Head of caudate nucleus (tissue), 42 donors: ENCODE measurements at regions not wholly inside any gene's neighbourhood (a gene's known extent, or its start where the extent isn't known, plus 50 kb on each side); places are given as distances from the start of the nearest gene placed in this dataset.

Experiments
- DNase-seq, 42 donors: peaks; one replicate each; pipeline versions ENCODE4 v3.0.0 to v3.0.0-alpha.2; 2020 to 2021; ENCODE audit warnings: mixed read lengths in 7 of 42
- intact Hi-C: fragments of 100-400 bp; cut with DNase I; formaldehyde crosslinking; loops from one replicate; pipeline ENCODE4 v1.15.0; 2022

DNA sequence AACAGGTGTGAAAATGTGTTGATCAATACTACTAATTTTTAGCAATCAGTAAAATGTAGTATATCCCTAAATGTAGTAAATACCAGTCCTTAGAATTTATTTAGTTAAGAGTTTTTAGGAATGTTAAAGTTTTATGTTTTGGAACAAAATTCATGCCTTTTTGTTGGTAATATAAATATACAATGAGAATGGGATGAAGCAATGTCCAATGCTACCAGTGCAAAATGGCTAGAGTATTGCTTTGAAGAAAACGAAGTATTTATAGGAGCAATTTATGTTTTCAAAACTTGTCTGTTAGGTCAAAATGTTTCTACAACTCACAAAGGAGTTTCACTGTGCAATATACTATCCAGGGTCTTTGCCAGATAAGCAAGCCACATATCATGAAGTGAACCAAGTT, 851.5 kb downstream of the PCDH18 start:
- no peak for DNase-seq
- intact Hi-C loops: no loop called here

DNA sequence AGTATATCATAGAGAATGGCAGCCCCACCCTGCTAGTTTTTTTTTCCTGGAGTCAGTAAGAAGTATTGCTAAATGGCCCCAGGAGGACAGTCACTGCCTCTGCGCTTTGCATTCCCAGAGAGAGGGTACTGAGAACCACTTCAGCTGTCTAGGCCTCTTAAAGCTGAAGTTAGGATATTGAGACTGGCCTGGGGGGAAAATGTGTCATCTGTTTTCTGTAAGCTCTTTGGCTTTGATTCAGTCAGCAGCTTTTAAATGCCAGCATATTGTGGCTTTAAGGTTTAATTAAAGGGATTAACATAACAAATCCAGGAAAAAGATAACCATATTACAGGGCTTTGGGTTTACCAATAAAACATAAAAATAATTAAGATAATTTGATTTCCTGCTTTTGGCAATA, 852.0 kb downstream of the PCDH18 start:
- intact Hi-C loops: no loop called here
- DNase-seq: no peak

DNA sequence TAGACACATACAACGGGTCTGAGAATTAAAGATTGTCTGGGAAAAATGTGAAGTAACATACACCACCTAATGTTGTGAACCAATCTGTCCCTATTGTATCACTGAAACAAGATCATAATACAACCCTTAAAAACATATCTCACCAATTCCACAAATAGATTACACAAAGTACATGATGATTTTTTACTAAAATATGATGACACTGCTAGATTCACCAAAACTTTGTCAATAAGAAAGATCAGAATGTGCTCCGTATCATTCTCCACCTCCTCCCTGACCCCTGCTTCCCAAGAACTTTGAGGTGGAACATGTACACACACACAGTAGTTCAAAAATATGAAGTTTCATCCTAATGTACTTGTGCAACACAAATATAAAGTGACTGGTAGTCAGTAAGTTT, 862.0 kb downstream of the PCDH18 start:
- intact Hi-C loops: no loop called here
- DNase-seq: no peak

DNA sequence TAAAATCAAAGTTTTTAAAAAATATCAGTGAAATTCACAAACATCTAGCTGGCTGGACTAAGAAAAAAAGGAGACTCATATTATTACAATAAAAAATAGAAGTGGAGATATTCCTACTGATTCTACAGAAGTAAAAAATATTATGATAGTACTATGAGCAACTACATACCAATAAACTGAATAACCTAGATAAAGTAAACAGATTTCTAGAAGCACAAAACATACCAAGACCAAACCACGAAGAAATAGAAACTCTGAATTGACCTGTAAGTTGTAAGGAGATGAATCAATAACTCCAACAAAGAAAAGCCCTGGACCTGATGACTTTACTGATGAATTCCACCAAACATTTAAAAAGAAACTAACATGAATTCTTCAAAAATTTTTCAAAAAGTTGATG, 867.3 kb downstream of the PCDH18 start:
- no peak for DNase-seq
- intact Hi-C loops: no loop called here

DNA sequence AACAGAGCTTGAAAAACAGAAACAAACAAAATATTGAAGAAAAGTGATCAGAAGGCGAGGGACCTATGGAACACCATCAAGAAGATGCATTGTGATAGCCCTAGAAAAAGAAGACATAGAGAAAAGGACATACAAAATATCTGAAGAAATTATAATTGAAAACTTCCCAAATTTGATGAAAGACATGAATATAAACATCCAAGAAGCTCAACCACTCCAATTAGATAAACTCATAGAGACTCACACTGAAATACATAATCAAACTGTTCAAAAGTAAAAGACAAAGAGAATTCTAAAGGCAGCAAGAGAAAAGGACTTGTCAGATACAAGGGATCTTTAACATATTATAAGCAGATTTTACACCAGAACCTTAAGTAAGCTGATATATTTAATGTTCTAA, 869.8 kb downstream of the PCDH18 start:
- no peak for DNase-seq
- intact Hi-C loops: no loop called here

DNA sequence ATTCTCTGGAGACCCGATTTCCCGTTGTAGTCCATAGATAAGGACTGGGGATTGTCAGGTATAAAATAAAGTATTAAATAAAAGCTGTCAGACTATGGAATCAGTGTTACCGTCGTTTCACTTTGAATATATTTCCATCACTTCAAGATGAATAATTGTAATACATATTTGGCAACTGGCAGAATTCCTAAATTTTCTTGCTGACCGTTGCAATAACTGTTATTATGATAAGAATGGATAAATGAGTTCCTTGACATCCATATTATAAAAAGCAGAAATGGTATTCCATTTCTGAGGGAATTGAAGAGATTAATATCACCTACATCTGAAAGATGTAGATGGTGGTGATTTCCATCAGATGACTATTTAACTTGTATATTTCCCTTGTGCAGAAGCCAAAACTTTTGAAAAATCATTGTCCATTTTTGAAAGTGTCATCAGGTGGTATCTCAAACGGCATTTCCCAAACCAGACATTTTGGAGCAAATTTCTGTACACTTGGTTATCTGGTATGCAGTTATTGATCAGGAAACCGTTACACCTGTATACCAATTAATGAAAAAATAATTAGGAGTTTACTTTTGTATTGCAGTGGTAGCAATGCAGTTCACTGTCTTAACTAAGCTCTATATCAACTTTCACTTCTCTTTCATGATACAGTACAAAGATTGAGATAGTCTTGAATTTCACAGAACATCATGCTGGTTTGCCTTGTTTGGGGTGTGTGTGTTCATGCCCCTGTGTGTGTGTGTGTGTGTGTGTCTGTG, 878.5 kb downstream of the PCDH18 start:
- intact Hi-C loops: no loop called here
- no peak for DNase-seq

DNA sequence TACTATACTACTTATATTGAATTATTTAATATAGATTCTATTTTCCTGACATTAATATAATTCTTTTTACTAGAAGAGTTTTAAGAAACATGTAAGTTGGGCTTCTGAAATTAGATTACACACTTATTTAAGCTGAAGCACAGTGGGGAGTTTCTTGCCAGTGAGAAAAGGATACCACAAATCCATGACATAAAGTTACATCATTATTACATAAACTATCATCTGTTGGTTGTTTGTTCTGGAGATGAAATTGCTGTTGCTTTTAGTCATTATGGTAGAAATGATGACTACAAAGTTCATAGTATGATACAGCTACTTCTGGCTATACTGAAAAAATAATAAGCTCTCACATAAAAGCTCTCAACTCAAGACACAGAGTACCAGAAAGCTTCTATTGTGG, 880.4 kb downstream of the PCDH18 start:
- intact Hi-C loops: no loop called here
- DNase-seq: no peak

DNA sequence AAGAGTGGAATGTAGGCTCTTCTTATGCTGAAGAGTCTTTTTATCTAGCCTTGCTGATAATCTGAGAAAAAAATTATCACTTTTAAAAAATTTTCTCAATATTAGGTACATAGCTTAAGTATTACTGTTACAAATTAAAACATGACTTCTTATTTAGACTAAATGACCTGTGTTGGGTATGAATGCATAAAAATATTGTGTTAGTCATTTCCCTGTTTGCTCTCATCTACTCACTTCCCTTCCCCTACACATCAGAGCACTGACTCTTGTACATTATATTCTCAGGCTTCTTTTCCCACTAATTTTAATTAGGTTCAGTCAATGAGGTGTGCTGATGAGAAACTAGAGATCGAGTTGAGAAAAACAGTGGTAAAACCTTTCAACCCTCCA, 881.0 kb downstream of the PCDH18 start:
- no peak for DNase-seq
- intact Hi-C loops: no loop called here

DNA sequence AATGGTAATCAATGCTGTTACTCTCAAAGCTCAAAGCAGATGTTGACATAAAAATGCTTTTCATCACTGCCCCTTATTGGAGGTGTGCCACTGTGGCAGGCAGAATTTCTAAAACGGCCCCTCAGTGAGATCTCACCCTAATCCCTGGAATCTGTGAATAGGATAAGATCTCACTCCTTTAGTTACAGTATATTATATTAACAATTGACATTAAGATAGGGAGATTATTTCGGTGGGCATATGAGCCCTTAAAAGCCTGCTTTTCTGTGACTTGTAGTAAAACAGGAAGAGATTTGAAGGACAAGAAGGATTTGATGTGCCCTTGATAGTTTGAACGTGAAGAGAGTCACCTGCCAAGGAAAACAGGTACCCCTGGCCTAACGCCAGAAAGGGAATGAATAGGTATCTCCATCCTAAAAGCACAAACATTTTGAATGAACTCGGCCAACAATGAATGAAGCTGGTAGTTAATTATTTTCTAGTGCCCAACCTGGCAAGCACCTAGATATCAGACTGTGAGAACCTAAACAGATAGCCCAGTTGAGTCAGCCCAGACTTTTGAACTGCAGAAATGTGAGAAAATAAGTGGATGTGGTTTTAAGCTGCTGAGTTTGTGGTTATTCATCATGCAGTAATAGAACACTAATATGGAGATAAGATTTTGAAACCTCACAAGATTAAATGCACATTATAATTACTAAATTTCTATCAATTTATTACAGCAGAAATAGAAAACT, 881.6 kb downstream of the PCDH18 start:
- intact Hi-C loops: no loop called here
- no peak for DNase-seq

DNA sequence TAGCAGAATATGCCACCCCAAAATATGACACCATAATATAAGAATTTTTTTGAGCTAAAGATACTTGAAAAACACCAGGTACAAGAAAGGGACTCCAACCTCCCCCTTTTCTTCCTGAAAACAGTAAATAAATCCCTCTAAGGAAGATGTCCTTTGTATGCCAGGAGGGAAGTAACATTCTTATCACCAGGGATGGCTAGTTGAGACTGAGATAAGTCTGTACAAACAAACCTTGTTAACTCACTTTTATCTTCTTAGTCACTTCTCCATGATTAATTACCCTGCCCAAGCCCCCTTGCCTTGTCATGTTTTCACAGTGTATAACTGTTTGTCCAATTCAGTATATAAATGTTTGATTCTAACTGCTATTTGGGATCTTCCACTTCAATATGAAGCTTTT, 888.0 kb downstream of the PCDH18 start:
- intact Hi-C loops: no loop called here
- no peak for DNase-seq

DNA sequence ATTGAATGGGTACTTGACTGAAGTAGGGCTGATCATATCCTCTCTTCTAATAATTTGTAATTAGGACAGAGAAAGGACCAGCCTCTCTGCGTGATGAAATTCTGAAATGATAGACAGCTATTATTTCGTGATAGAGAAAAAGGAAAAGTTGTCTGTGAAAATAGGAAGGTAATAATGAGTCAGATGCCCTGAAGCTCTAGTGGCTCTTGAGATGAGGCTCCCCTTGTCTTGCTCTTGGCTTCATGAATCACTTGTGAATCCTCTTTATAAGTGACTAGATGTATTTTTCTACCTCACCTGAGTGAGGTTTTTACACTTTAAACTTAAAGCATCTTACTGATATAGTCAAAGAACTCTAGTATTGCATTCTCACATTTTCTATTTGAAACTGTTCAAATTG, 888.9 kb downstream of the PCDH18 start:
- no peak for DNase-seq
- intact Hi-C loops: no loop called here

DNA sequence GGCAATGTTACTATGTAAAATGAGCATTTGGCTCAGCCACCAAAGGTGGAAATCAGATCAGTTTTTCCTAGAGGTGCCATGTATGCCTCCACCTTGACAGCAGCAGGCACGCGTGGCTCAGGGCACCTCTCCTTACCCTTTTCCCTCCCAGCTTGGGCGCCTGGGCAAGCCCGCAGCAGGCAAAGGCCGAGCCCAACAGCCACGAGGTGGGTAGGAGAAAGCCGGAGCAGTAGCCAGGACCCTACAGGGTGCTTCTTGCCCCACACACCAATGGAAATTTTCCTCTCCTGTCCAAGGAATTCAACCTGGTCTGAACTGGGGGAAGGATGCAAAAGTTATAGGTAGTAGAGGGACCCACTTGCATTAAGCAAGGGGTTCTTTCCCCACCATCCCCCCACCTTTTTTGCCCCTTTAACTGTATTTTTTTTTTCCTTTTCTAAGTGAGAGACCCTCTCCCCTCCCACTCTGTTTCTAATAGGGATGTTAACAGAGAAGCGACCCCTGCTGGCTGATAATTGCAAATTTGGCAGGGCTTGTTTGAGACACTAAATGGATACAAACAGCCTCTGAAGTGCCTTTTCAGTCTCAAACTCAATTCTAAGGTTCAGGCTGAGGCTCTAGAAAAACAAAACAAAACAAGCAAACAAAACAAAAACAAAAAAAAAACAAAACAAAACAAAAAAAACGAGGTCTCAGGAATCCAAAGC, 895.1 kb downstream of the PCDH18 start:
- peak in 17 of 42 donors; percentile 14 to 68 (median 30) for DNase-seq
- intact Hi-C loops: no loop called here

DNA sequence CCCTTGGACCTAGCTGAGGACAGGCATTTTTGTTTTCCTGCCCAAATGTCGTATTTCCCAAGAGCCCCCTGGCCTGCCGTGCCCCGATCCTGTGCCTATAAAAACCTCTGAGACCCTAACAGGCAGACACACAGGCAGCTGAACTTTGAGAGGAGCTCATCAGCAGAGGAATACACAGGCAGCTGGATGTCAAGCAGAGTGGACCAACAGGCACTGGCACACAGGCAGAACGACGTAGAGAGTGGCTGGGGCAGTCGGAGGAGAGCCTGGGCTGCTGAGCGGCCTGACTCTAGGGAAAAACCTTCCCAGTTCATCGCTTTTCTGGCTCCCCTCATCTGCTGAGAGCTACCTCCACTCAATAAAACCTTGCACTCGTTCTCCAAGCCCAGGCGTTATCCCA, 896.1 kb downstream of the PCDH18 start:
- DNase-seq: no peak
- intact Hi-C loops: no loop called here

DNA sequence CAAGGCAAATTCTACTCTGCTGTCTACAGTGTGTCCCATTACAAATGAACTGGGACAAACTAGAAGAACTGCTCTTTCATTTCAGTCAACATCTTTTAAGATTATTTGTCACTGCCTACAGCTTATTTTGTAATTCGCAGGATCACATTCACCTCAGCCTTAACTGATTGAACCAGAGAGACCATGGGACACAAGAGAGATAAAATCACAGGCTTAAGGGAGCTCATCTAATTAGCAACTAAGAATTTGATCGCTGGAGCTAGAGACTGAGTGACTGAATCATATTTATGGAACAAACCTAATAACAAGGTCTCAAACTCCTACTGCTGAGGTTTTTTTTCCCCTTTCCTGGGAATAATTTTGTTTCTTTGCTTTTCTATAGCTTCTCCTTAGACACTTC, 898.2 kb downstream of the PCDH18 start:
- DNase-seq: no peak
- intact Hi-C loops: no loop called here

DNA sequence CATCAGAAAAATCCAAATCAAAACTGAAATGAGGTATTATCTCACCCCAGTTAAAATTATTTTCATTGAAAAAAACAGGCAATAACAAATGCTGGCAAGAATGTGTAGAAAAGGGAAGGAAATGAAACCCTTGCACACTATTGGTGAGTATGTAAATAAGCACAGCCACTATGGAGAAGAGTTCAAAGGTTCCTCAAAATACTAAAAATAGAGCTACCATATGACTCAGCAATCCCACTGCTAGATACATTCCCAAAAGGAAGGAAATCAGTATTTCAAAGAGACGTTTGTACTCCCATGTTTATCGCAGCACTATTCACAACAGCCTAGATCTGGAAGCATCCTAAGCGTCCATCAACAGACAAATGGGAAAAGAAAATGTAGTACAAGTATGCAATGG, 932.4 kb downstream of the PCDH18 start:
- intact Hi-C loops: no loop called here
- no peak for DNase-seq

DNA sequence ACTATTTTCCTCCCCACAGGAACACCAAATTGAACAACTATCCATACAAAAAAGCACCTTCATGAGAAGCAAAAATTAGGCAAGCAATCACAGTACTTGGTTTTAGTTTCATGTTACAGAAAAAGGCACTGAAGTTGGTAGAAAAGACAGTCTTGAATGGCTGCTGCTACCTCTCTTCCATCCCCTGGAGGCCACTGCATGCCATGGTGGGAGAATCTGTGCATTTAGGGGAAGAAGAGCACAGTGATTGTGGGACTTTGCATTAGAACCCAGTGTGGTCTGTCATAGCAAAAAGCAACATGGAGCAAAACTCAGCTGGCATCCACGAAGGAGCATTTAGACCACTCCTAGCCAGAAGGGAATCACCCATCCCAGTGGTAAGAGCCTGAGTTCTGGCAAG, 941.9 kb downstream of the PCDH18 start:
- intact Hi-C loops: no loop called here
- no peak for DNase-seq

DNA sequence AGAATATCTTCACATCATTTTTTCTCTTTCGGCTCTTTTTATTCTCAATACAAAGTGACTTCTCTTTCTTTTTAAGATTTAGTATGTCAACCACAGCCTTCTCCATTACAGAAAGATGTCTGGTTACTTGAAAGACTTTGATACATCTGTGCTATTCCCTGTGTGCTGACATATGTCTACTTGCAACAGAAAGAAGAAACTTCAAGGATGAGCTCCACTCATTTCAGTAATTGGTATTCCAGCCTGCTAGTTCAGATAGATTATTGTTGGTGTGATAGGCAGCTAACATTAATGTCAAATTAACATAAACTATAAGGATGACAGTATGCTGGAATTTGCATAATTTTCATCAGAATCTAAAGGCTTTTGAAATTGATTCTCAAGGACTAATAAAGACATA, 948.7 kb downstream of the PCDH18 start:
- DNase-seq: no peak
- intact Hi-C loops: no loop called here

DNA sequence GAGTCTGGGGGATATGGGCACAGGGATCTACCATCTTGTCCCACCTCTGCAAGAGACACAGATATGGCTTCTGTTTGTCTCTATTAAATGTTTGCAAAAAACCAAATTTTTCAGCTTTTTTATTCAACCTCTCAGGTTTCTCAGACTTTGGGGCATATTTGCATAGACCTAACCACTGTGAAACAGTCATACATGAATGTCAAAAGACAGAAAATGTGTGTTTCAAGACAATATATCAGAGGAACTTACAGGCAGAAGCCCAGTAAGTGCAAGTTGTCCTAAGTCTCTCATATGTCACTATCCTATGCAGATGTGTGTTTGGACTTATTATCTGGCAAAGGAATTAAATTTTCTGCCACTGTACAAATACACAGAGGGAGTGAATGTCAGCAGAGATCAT, 951.2 kb downstream of the PCDH18 start:
- intact Hi-C loops: no loop called here

DNA sequence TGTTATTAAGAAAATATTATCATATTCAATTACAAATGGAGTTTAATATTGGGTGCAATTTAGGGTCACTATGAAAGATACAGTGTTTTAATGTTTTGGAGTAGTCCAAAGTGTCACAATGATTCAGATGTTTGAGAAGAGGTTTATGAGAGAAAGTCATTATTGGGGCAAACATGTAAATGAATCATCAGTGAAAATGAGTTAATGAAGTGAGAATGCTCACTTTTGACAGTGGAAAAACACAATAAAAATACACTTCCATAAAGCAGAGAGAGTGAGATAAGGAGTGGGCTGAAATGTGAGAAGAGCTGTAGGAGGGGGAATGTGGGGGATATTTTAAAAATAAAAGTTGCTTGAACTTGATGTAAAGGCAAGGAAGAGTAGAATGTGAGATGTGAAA, 957.1 kb downstream of the PCDH18 start:
- intact Hi-C loops: no loop called here
- DNase-seq: no peak

More for the DNA sequence above, 951.2 kb downstream of the PCDH18 start:
- DNase-seq: no peak

DNA sequence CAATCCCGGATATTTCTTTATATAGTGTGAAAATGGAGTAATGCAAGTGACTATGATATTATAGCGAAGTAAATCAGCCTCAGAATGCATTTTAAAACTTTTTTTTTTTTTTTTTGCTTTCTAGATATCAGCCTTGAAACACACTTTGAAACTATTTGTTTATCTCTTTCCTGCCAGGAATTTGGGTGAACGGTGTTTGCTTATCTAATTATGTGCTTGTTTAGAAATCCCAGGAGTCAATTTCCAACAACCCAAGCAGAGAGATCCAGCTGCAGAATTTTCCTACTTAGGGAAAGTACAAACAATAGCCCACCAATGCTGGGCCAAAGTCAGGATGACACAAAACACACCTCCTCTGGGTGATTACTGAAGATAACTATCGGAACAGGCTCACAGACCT, 958.8 kb downstream of the PCDH18 start:
- intact Hi-C loops: no loop called here
- DNase-seq: no peak

DNA sequence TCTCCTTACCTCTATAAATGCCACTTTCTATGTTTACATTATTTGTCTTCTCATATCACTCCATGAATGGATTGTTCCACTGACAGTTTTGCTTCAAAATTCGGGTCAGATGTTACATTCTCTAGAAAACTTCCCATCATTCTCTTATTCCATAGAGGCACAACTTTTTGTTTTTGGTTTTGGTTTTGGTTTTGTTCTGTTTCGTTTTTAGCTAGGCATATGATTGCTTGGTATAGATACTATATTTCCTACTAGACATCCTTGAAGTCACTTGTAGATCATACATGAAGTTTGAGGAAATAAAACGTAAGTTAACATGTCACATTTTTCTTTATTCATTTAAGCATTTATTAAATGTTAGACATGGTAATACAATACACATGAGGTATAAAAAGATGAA, 961.0 kb downstream of the PCDH18 start:
- DNase-seq: no peak
- intact Hi-C loops: no loop called here
